OCI-LY7 (cell line): ENCODE measurements at regions not wholly inside any gene's neighbourhood (a gene's known extent, or its start where the extent isn't known, plus 50 kb on each side); places are given as distances from the start of the nearest gene placed in this dataset.

Source experiments
- BruUV-seq: library from RNA; stranded (reverse); fragments of 400-500 nt; replicated peaks from 2 replicates; lab custom pipeline; 2021; lab: Mats Ljungman, UMichigan
- CTCF ChIA-PET: fragments of 300-600 bp; sonication (Branson Sonifier 250); formaldehyde crosslinking; loops from one replicate; lab custom pipeline; 2022; ENCODE audit warnings: antibody characterized with exemption; ENCODE audit not compliant: unreplicated experiment; lab: Charles Lee
- POLR2A ChIA-PET: fragments of 300-600 bp; sonication (Branson Sonifier 250); formaldehyde crosslinking; loops from one replicate; lab custom pipeline; 2022; ENCODE audit warnings: antibody characterized with exemption; lab: Charles Lee
- DNase-seq: peaks from one replicate; pipeline ENCODE4 v3.0.0-alpha.2; 2015; ENCODE audit warnings: low spot score
- H2AFZ ChIP-seq: fragments of 200-600 bp; sonication (generic), shearing (Covaris generic); 2 replicates; pipeline ENCODE4 v1.6.1; 2014; ENCODE audit warnings: mild to moderate bottlenecking, antibody characterized with exemption, low read length, moderate library complexity
- H3K27ac ChIP-seq: fragments of 200-600 bp; sonication (generic); 2 replicates; pipeline ENCODE4 v1.5.1; 2014; ENCODE audit warnings: mixed run types, low read depth, mild to moderate bottlenecking, moderate library complexity, low read length, inconsistent platforms; ENCODE audit not compliant: poor library complexity, severe bottlenecking
- H3K36me3 ChIP-seq: fragments of 200-600 bp; sonication (generic); 2 replicates; pipeline ENCODE4 v1.6.1; 2014; ENCODE audit warnings: mild to moderate bottlenecking, antibody characterized with exemption, low read length, moderate library complexity, mixed read lengths; ENCODE audit not compliant: insufficient read depth
- H3K4me1 ChIP-seq: fragments of 200-600 bp; sonication (generic); 2 replicates; pipeline ENCODE4 v1.5.1; 2014; ENCODE audit warnings: mild to moderate bottlenecking, low read length; ENCODE audit not compliant: insufficient read depth, poor library complexity, severe bottlenecking
- H3K4me2 ChIP-seq: fragments of 200-600 bp; sonication (generic); 2 replicates; pipeline ENCODE4 v1.6.1; 2014; ENCODE audit warnings: mild to moderate bottlenecking, low read length
- H3K4me3 ChIP-seq: fragments of 200-600 bp; sonication (generic); 2 replicates; pipeline ENCODE4 v1.5.1; 2014; ENCODE audit warnings: mild to moderate bottlenecking, low read depth, low read length; ENCODE audit not compliant: poor library complexity, severe bottlenecking
- H3K79me2 ChIP-seq: fragments of 200-600 bp; sonication (generic); 2 replicates; pipeline ENCODE4 v1.6.1; 2016; ENCODE audit warnings: low read depth, mild to moderate bottlenecking, low read length, moderate library complexity, mixed read lengths; ENCODE audit not compliant: insufficient read depth
- H3K9me2 ChIP-seq: fragments of 200-600 bp; sonication (generic); 2 replicates; pipeline ENCODE4 v1.6.1; 2016; ENCODE audit warnings: mild to moderate bottlenecking, low read length, mixed read lengths; ENCODE audit not compliant: insufficient read depth
- H3K9me3 ChIP-seq: fragments of 200-600 bp; sonication (generic); 2 replicates; pipeline ENCODE4 v1.6.1; 2014; ENCODE audit warnings: mild to moderate bottlenecking, mixed run types, low read length, mixed read lengths
- H4K20me1 ChIP-seq: fragments of 200-600 bp; sonication (generic); 2 replicates; pipeline ENCODE4 v1.6.1; 2014; ENCODE audit warnings: mild to moderate bottlenecking, antibody characterized with exemption, low read length, moderate library complexity, mixed read lengths; ENCODE audit not compliant: insufficient read depth
- EZH2phosphoT487 ChIP-seq: fragments of 200-600 bp; sonication (generic); IDR thresholded peaks from 2 replicates; pipeline ENCODE4 v1.6.1; 2018; ENCODE audit warnings: low read depth, borderline replicate concordance, mild to moderate bottlenecking, mixed run types, antibody characterized with exemption, low read length, moderate library complexity, mixed read lengths
- intact Hi-C: fragments of 100-400 bp; cut with micrococcal nuclease; formaldehyde crosslinking; loops from one replicate; pipeline ENCODE4 v1.10.0; 2022; ENCODE audit not compliant: unreplicated experiment
- TF ChIP-seq, protein P1 (sequence below): fragments of 200-600 bp; sonication (generic); conservative IDR thresholded peaks from 2 replicates; pipeline ENCODE4 v1.5.1; 2014; ENCODE audit warnings: mild to moderate bottlenecking, antibody characterized with exemption, low read length, moderate library complexity, mixed read lengths

DNA sequence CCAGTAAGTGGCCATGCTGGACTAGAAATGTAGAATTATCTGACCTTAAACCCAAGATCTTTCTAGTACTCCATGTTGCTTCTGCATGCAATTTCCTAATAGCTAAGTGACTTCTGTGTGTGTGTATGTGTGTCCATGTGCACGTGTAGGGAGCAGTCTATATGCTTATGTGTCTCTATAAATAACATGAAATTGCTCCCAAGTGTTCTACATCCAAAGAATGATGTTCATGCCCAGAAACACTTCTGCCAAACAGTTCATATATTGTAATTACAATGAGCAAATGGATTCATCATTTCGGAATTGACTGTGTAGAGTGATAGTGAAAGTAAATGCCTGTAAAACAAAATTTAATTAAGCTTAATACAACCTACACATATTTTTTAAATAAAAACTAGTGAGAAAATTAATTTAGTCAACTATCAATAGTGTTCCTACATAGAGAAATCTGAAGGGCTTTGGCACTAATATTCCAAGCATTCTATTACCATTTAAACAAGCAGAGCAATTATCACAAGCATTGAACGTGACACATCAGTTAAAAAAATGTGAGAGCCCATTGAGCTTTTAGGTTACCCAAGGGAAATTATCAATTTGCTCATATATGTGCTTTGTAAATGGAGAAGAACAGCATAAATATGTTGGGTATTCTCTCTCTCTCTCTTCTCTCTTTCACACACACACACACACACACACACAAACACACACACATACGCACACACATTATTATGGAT lies 1067.4 kb downstream of the CNTNAP5 start:
- intact Hi-C loops: no loop called here
- no peaks in the 10 kb centered on the region for H3K4me1 ChIP-seq
- no peaks in the 10 kb centered on the region for H4K20me1 ChIP-seq
- ChIA-PET CTCF (no interaction called here), POLR2A (no interaction called here)
- H3K4me2 ChIP-seq: no peak overlapping the region
- H3K4me3 ChIP-seq: no peak overlapping the region
- TF ChIP-seq EZH2phosphoT487: no peak
- TF ChIP-seq, protein P1, sequence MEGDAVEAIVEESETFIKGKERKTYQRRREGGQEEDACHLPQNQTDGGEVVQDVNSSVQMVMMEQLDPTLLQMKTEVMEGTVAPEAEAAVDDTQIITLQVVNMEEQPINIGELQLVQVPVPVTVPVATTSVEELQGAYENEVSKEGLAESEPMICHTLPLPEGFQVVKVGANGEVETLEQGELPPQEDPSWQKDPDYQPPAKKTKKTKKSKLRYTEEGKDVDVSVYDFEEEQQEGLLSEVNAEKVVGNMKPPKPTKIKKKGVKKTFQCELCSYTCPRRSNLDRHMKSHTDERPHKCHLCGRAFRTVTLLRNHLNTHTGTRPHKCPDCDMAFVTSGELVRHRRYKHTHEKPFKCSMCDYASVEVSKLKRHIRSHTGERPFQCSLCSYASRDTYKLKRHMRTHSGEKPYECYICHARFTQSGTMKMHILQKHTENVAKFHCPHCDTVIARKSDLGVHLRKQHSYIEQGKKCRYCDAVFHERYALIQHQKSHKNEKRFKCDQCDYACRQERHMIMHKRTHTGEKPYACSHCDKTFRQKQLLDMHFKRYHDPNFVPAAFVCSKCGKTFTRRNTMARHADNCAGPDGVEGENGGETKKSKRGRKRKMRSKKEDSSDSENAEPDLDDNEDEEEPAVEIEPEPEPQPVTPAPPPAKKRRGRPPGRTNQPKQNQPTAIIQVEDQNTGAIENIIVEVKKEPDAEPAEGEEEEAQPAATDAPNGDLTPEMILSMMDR: no peak
- H3K27ac ChIP-seq: no peak overlapping the region
- H2AFZ ChIP-seq: no peak overlapping the region
- DNase-seq: no peak
- H3K9me3 ChIP-seq: no peaks in the 10 kb centered on the region
- BruUV-seq: no TSS peak
- no peaks in the 10 kb centered on the region for H3K36me3 ChIP-seq
- H3K9me2 ChIP-seq: no peaks in the 10 kb centered on the region; the same call in 1 of the 2 replicates
- no peaks in the 10 kb centered on the region for H3K79me2 ChIP-seq

DNA sequence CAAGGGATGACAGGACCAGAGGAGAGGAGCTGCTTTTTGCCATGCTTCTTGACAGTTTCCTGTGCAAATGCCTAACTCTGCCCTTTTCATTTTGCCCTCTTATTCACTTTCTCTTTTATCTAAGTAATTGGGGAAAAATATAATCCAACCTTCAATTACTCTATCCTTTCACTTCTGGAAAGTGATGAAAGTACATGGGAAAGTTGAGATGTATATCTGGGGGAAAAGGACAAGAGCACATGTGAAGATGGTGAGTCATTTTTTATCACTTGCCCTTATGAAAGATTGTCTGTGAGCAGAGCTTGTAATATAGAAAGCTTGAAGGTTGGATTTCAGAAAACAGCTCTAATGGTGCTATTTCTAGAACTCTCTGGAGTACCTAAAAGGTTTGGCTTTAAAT lies 1070.7 kb downstream of the CNTNAP5 start:
- CTCF ChIA-PET: no interaction called here
- no peak overlapping the region for H2AFZ ChIP-seq

More for the DNA sequence above, 1070.7 kb downstream of the CNTNAP5 start:
- Histone ChIP-seq H3K79me2 (no peaks in the 10 kb centered on the region), H3K9me3 (no peaks in the 10 kb centered on the region), H3K4me1 (no peaks in the 10 kb centered on the region), H3K36me3 (no peaks in the 10 kb centered on the region), H3K4me3 (no peak overlapping the region), H3K9me2 (no peaks in the 10 kb centered on the region; the same call in 1 of the 2 replicates), H3K4me2 (no peak overlapping the region), H3K27ac (no peak overlapping the region), H4K20me1 (no peaks in the 10 kb centered on the region)
- POLR2A ChIA-PET: interaction anchor here (0.6 kb wide), 2 partner anchors 518 to 646 kb away, joined by 3 to 4 read pairs; no protein-coding TSS in a partner anchor
- BruUV-seq: no TSS peak
- no peak for DNase-seq
- TF ChIP-seq, protein P1: no peak
- no peak for TF ChIP-seq EZH2phosphoT487
- intact Hi-C loops: no loop called here
